Suprapubic skin (tissue), 4 donors: ENCODE measurements at regions not wholly inside any gene's neighbourhood (a gene's known extent, or its start where the extent isn't known, plus 50 kb on each side); places are given as distances from the start of the nearest gene placed in this dataset.

Experiments
- DNase-seq, 2 donors: peaks; one replicate each; pipeline ENCODE4 v3.0.0-alpha.2; 2019; ENCODE audit warnings: low spot score in 2 of 2
- H3K27ac ChIP-seq: fragments of 200-600 bp; sonication (generic); one replicate; pipeline ENCODE4 v1.5.1; 2019
- H3K27me3 ChIP-seq: fragments of 200-600 bp; sonication (generic); one replicate; pipeline ENCODE4 v1.5.1; 2019
- H3K36me3 ChIP-seq: fragments of 200-600 bp; sonication (generic); one replicate; pipeline ENCODE4 v1.5.1; 2019
- H3K4me1 ChIP-seq: fragments of 200-600 bp; sonication (generic); one replicate; pipeline ENCODE4 v1.5.1; 2019
- H3K4me3 ChIP-seq: fragments of 200-600 bp; sonication (generic); one replicate; pipeline ENCODE4 v1.5.1; 2019; ENCODE audit warnings: mild to moderate bottlenecking
- H3K9me3 ChIP-seq: fragments of 200-600 bp; sonication (generic); one replicate; pipeline ENCODE4 v1.5.1; 2019
- EP300 ChIP-seq: sonication (generic); formaldehyde crosslinking; IDR thresholded peaks from one replicate; pipeline ENCODE4 v1.6.1; 2017; ENCODE audit warnings: antibody characterized with exemption
- POLR2A ChIP-seq, 2 donors: fragments of 450-650 bp; IDR thresholded peaks; one replicate each; pipeline ENCODE4 v1.6.1; 2017; ENCODE audit warnings: antibody characterized with exemption in 2 of 2, mild to moderate bottlenecking in 2 of 2, moderate library complexity in 2 of 2
- POLR2AphosphoS5 ChIP-seq, 3 donors: sonication (generic); formaldehyde crosslinking; IDR thresholded peaks; one replicate each; pipeline ENCODE4 v1.6.1; 2017; ENCODE audit warnings: antibody characterized with exemption in 3 of 3
- WGBS: methylation state at CpG from one replicate; pipeline ENCODE4 v1.1.5; 2018; 5-methylcytosine and 5-hydroxymethylcytosine counted together
- TF ChIP-seq, protein P1 (sequence below), 2 donors: fragments of 200-600 bp in 1 of 2; fragments of 450-650 bp in 1 of 2; sonication (generic) in 1 of 2; IDR thresholded peaks; one replicate each; pipeline ENCODE4 v1.5.1; 2016 to 2019; ENCODE audit warnings: antibody characterized with exemption in 2 of 2, mild to moderate bottlenecking in 1 of 2, moderate library complexity in 1 of 2

DNA sequence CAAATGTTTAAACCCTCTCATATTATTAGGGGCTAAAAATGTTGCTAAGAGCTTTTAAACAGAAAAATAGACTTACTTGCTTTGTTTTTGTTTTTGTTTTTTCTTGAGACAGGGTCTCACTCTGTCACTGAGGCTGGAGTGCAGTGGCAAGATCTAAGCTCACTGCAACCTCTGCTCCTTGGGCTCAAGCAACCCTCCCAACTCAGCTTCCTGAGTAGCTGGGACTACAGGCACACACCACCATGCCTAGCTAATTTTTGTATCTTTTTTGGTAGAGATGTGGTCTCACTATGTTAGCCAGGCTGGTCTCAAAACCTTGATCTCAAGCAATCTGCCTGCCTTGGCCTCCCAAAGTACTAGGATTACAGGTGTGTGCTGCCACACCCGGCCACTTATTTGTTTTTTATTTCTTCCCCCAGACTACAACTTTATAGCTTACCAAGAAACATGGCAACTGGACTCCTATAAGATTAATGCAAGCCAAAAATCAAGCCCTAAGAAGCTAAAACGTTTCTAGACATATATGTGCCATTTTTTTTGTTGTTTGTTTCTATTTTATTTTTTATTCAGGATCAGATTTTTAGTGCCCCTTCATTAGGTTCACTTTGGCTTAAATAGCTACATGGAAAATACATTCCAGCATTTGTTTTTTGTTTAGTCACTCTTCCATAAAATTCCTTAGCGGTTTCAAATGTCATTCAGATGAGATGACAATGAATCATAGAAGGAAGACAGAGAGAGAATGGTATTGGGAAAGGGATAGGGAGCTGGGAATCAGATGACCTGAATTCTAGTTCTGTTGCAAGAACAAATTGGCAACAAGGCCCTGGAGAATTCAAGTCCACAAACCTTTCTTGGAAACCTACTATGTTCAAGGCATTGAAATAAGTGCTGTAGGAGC lies 163.4 kb upstream of the MKLN1 start:
- H3K27me3 ChIP-seq: no peaks in the 10 kb centered on the region
- H3K9me3 ChIP-seq: no peaks in the 10 kb centered on the region
- H3K27ac ChIP-seq: peak overlapping the region; percentile 57
- DNase-seq: no peak
- WGBS: 35% methylated on average over 3 of the region's 3 CpGs
- TF ChIP-seq POLR2A (IDR thresholded peaks at IDR 0.05): no peak
- TF ChIP-seq POLR2AphosphoS5 (IDR thresholded peaks at IDR 0.05): peak in 1 of 3 donors; percentile 70
- TF ChIP-seq, protein P1, sequence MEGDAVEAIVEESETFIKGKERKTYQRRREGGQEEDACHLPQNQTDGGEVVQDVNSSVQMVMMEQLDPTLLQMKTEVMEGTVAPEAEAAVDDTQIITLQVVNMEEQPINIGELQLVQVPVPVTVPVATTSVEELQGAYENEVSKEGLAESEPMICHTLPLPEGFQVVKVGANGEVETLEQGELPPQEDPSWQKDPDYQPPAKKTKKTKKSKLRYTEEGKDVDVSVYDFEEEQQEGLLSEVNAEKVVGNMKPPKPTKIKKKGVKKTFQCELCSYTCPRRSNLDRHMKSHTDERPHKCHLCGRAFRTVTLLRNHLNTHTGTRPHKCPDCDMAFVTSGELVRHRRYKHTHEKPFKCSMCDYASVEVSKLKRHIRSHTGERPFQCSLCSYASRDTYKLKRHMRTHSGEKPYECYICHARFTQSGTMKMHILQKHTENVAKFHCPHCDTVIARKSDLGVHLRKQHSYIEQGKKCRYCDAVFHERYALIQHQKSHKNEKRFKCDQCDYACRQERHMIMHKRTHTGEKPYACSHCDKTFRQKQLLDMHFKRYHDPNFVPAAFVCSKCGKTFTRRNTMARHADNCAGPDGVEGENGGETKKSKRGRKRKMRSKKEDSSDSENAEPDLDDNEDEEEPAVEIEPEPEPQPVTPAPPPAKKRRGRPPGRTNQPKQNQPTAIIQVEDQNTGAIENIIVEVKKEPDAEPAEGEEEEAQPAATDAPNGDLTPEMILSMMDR (IDR thresholded peaks at IDR 0.05): no peak
- no peaks in the 10 kb centered on the region for H3K4me1 ChIP-seq
- no peak overlapping the region for H3K4me3 ChIP-seq
- H3K36me3 ChIP-seq: no peaks in the 10 kb centered on the region

DNA sequence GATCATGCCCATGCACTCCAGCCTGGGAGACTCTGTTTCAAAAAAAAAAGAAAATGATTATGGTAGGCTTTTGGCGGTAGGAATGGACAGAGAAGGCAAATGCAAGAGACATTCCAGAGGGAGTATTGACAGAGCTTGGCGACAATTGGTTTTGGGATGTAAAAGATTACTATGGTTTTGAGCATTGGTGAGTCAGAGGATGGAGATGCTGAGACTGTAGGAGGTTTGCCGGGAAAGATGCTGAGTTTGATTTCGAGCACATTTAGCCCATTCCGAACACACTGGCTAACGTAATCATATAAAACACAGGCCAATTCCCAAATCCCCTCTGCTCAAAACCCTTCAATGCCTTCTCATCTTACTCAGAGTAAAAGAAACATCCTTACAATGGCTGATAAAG lies 161.6 kb upstream of the MKLN1 start:
- no peak for DNase-seq
- TF ChIP-seq EP300: no peak
- no peak for TF ChIP-seq POLR2AphosphoS5 (IDR thresholded peaks at IDR 0.05)
- TF ChIP-seq, protein P1 (IDR thresholded peaks at IDR 0.05): no peak
- TF ChIP-seq POLR2A (IDR thresholded peaks at IDR 0.05): no peak
- no peaks in the 10 kb centered on the region for H3K4me1 ChIP-seq
- H3K36me3 ChIP-seq: no peaks in the 10 kb centered on the region
- no peaks in the 10 kb centered on the region for H3K27me3 ChIP-seq
- no peak overlapping the region for H3K27ac ChIP-seq
- 94% methylated on average over 6 of the region's 6 CpGs for WGBS
- no peak overlapping the region for H3K4me3 ChIP-seq
- H3K9me3 ChIP-seq: no peaks in the 10 kb centered on the region

DNA sequence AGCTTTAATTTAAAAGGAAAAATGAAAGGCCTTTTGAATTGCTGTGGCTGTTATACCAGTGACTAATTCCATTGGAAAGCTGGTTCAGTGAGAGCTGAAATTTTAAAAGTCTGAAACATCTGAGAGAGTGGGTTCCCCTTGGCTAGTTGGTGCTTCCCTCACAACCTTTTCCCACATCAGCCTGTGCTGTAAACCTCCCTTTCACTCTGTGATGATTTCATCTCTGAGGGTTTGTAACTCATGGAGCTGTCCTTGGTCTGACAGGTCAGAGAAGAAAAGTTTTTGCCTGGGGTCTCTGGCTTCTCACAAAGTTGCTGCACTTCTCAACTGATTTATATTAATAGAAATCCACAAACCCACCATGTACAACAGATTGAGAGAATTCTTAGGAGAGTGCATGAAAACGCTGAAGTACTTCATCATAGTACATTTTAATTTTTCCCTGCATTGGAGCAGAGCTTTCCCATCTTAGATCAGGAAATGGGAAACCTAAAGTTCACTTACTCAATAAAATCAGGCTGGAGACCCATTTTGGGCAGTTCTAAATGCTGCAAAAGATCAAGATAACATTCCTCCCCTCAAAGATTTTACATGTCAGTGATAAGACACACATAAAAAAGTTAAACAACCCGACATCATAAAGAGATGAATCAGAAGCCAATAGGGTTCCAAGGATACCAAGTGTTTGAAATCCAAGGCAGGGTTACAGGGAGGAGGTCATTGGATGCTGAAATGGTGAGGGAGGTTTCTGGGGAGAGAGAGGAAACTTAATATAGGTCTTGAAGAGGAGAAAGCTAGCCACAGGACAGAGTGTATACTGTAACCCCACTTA lies 157.0 kb upstream of the MKLN1 start:
- no peak for DNase-seq
- no peak overlapping the region for H3K4me3 ChIP-seq

DNA sequence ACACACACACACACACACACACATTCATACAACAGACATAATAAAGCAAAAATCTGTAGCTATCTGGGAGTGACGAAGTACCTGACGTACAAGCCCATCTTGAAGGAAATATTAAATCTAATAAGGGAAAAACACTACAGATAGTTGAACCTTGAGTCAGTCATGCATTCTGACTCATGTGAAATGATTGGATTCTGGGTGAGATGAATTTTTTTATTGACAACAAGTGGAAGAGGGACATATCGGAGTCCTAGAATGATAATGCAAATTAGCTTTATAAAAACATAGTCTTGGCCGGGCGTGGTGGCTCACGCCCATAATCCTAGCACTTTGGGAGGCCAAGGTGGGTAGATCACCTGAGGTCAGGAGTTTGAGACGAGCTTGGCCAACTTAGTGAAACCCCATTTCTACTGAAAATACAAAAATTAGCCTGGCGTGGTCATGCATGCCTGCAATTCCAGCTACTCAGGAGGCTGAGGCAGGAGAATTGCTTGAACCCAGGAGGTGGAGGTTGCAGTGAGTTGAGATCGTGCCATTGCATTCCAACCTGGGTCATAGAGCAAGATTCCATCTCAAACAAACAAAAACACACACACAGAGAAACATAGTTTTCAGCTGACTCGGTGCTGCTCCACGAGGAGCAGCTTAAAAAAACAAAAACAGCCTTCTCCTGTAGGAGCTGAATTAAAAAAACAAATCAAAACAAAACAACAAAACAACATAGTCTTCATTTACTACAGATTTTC lies 154.4 kb upstream of the MKLN1 start:
- Histone ChIP-seq H3K36me3 (no peaks in the 10 kb centered on the region), H3K9me3 (no peaks in the 10 kb centered on the region), H3K27ac (no peak overlapping the region), H3K4me3 (no peak overlapping the region), H3K27me3 (no peaks in the 10 kb centered on the region), H3K4me1 (no peaks in the 10 kb centered on the region)
- TF ChIP-seq, protein P1 (IDR thresholded peaks at IDR 0.05): no peak
- TF ChIP-seq EP300: no peak
- WGBS: 86% methylated on average over 11 of the region's 11 CpGs
- DNase-seq: no peak

More for the DNA sequence above, 157.0 kb upstream of the MKLN1 start:
- Histone ChIP-seq H3K36me3 (no peaks in the 10 kb centered on the region), H3K9me3 (no peaks in the 10 kb centered on the region), H3K4me1 (no peaks in the 10 kb centered on the region), H3K27me3 (no peaks in the 10 kb centered on the region), H3K27ac (no peak overlapping the region)
- 70% methylated on average over 2 of the region's 2 CpGs for WGBS
- TF ChIP-seq POLR2AphosphoS5 (IDR thresholded peaks at IDR 0.05): no peak
- no peak for TF ChIP-seq EP300
- TF ChIP-seq, protein P1 (IDR thresholded peaks at IDR 0.05): no peak
- no peak for TF ChIP-seq POLR2A (IDR thresholded peaks at IDR 0.05)
